ENCODE measurements at regions not wholly inside any gene's neighbourhood (a gene's known extent, or its start where the extent isn't known, plus 50 kb on each side); places are given as distances from the start of the nearest gene placed in this dataset.

GRCh38 chr6:22801831-22802230 lies 232.5 kb downstream of the HDGFL1 start:
- in situ Hi-C loops (cut with HindIII; ENCODE audit: low sequenced_read_pairs) = no loop called here

- in situ Hi-C loops (cut with HindIII; ENCODE audit: low sequenced_read_pairs) = no loop called here
Observed at GRCh38 chr6:22804620-22805261, 235.4 kb downstream of the HDGFL1 start.

- in situ Hi-C loops (cut with HindIII; ENCODE audit: low sequenced_read_pairs) = no loop called here
Observed at GRCh38 chr6:22807261-22807660, 237.9 kb downstream of the HDGFL1 start.

- in situ Hi-C loops (cut with HindIII; ENCODE audit: low sequenced_read_pairs) = no loop called here
Observed at GRCh38 chr6:22807818-22808217, 238.5 kb downstream of the HDGFL1 start.

GRCh38 chr6:22808466-22808865 lies 239.1 kb downstream of the HDGFL1 start:
- in situ Hi-C loops (cut with HindIII; ENCODE audit: low sequenced_read_pairs) = no loop called here

- in situ Hi-C loops (cut with HindIII; ENCODE audit: low sequenced_read_pairs) = no loop called here
Observed at GRCh38 chr6:22809370-22809769, 240.0 kb downstream of the HDGFL1 start.

GRCh38 chr6:22819209-22819608 lies 249.8 kb downstream of the HDGFL1 start:
- in situ Hi-C loops (cut with HindIII; ENCODE audit: low sequenced_read_pairs) = no loop called here

- in situ Hi-C loops (cut with HindIII; ENCODE audit: low sequenced_read_pairs) = no loop called here
Observed at GRCh38 chr6:22821664-22822320, 252.4 kb downstream of the HDGFL1 start.

- in situ Hi-C loops (cut with HindIII; ENCODE audit: low sequenced_read_pairs) = no loop called here
Observed at GRCh38 chr6:22825210-22825609, 255.8 kb downstream of the HDGFL1 start.

GRCh38 chr6:22826961-22827360 lies 257.6 kb downstream of the HDGFL1 start:
- in situ Hi-C loops (cut with HindIII; ENCODE audit: low sequenced_read_pairs) = no loop called here

- in situ Hi-C loops (cut with HindIII; ENCODE audit: low sequenced_read_pairs) = no loop called here
Observed at GRCh38 chr6:22827760-22828159, 258.4 kb downstream of the HDGFL1 start.

- in situ Hi-C loops (cut with HindIII; ENCODE audit: low sequenced_read_pairs) = no loop called here
Observed at GRCh38 chr6:22828179-22829062, 259.1 kb downstream of the HDGFL1 start.

- in situ Hi-C loops (cut with HindIII; ENCODE audit: low sequenced_read_pairs) = no loop called here
Observed at GRCh38 chr6:22829070-22829469, 259.7 kb downstream of the HDGFL1 start.

- in situ Hi-C loops (cut with HindIII; ENCODE audit: low sequenced_read_pairs) = no loop called here
Observed at GRCh38 chr6:22830463-22830862, 261.1 kb downstream of the HDGFL1 start.

GRCh38 chr6:22833191-22833590 lies 263.8 kb downstream of the HDGFL1 start:
- in situ Hi-C loops (cut with HindIII; ENCODE audit: low sequenced_read_pairs) = no loop called here

- in situ Hi-C loops (cut with HindIII; ENCODE audit: low sequenced_read_pairs) = no loop called here
Observed at GRCh38 chr6:22838345-22838744, 269.0 kb downstream of the HDGFL1 start.

- in situ Hi-C loops (cut with HindIII; ENCODE audit: low sequenced_read_pairs) = no loop called here
Observed at GRCh38 chr6:22845467-22845866, 276.1 kb downstream of the HDGFL1 start.

GRCh38 chr6:22848121-22848520 lies 278.8 kb downstream of the HDGFL1 start:
- in situ Hi-C loops (cut with HindIII; ENCODE audit: low sequenced_read_pairs) = no loop called here

GRCh38 chr6:22849921-22850320 lies 280.6 kb downstream of the HDGFL1 start:
- in situ Hi-C loops (cut with HindIII; ENCODE audit: low sequenced_read_pairs) = no loop called here

GRCh38 chr6:22852101-22852500 lies 282.7 kb downstream of the HDGFL1 start:
- in situ Hi-C loops (cut with HindIII; ENCODE audit: low sequenced_read_pairs) = no loop called here

GRCh38 chr6:22873513-22874136 lies 304.3 kb downstream of the HDGFL1 start:
- in situ Hi-C loops (cut with HindIII; ENCODE audit: low sequenced_read_pairs) = no loop called here

All from DLD1 (cell line).